Breast epithelium (tissue), 3 donors: ENCODE measurements at regions not wholly inside any gene's neighbourhood (a gene's known extent, or its start where the extent isn't known, plus 50 kb on each side); places are given as distances from the start of the nearest gene placed in this dataset.

Experiments
- CTCF ChIP-seq, 3 donors: fragments of 450-650 bp; IDR thresholded peaks; one replicate each; pipeline ENCODE4 v1.5.1; 2016 to 2017; ENCODE audit warnings: antibody characterized with exemption in 3 of 3, mild to moderate bottlenecking in 3 of 3, moderate library complexity in 3 of 3
- POLR2AphosphoS5 ChIP-seq, 3 donors: sonication (generic); formaldehyde crosslinking; IDR thresholded peaks; one replicate each; pipeline ENCODE4 v1.6.1; 2017; ENCODE audit warnings: antibody characterized with exemption in 3 of 3

DNA sequence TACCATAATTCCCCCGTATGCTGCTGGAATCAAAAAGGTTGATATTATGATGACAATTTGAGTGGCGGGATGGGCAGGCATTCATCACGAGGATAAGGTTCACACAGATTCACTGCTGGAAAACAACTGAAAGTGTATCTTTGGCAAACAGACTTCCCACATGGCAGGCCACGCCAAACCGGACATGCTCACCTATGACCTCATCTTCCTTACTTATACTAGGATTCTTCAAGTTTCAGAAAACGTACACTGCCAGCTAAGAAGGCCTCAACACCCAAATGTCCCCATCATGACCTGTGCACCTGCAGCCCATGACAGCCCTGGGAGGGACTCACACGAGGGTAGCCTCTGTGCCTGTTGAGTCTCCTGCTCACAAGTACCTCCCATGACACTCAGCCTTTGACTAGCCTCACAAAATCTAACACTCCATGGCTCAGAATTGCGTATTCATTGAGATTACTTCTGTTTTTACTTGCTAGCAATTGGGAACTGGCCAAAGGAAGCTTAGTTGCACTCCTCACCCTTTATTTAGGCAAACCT, 259.0 kb upstream of the GHITM start:
- TF ChIP-seq POLR2AphosphoS5 (IDR thresholded peaks at IDR 0.05) = no peak
- TF ChIP-seq CTCF (IDR thresholded peaks at IDR 0.05) = no peak
